Choroid plexus epithelial cell (primary cell): ENCODE measurements at regions not wholly inside any gene's neighbourhood (a gene's known extent, or its start where the extent isn't known, plus 50 kb on each side); places are given as distances from the start of the nearest gene placed in this dataset.
"Not testable (repeated sequence)": the region's sequence is repeated elsewhere in the genome, so short reads cannot be mapped to it uniquely, and the experiment has no call there.

ENCODE experiments used
- DNase-seq: peaks from one replicate; pipeline ENCODE4 v3.0.0-alpha.2; 2010; ENCODE audit warnings: low read depth
- H3K4me3 ChIP-seq: 2 replicates; pipeline ENCODE4 v1.5.1; 2011; ENCODE audit warnings: low read depth, mild to moderate bottlenecking, control low read depth, low read length, moderate library complexity
- CTCF ChIP-seq: conservative IDR thresholded peaks from 2 replicates; pipeline ENCODE4 v1.5.1; 2011; ENCODE audit warnings: low read depth, mild to moderate bottlenecking, control low read depth, inconsistent platforms, low read length, moderate library complexity

DNA sequence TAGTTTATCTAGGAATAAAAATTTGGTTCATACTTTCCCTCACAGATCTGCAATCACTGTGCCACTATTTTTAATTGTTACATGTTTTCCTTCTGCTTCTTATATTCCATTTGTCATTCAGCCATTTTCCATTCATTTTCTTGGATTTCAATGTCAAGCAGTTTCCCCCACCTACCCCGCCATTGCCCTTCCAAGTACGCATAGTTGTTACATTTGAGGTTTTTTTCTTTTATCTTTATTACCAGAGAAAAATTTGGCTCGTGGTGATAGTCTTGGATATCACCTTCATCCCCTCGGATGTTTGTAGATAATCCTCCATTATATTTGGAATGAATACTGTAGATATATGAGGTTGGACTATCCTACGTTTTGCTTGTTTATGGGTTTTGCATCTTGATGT is 159.7 kb downstream of the CRPPA start:
- no peak for TF ChIP-seq CTCF

GRCh38 chr7:16261100-16261499 is 160.2 kb downstream of the CRPPA start:
- no peak for DNase-seq
- no peak for TF ChIP-seq CTCF
- no peak overlapping the region for H3K4me3 ChIP-seq

More for the DNA sequence above, 159.7 kb downstream of the CRPPA start:
- no peak for DNase-seq
- H3K4me3 ChIP-seq = no peak overlapping the region

GRCh38 chr7:16260236-16260728 is 161.1 kb downstream of the CRPPA start:
- no peak for DNase-seq
- H3K4me3 ChIP-seq = no peak overlapping the region
- TF ChIP-seq CTCF = no peak

DNA sequence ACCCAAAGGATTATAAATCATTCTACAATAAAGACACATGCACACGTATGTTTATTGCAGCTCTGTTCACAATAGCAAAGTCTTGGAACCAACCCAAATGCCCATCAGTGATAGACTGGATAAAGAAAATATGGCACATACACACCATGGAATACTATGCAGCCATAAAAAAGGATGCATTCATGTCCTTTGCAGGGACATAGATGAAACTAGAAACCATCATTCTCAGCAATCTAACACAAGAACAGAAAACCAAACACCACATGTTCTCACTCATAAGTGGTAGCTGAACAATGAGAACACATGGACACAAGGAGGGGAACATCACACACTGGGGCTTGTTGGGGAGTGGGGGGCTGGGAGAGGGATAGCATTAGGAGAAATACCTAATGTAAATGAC is 164.9 kb downstream of the CRPPA start:
- H3K4me3 ChIP-seq, DNase-seq: not testable (repeated sequence)

DNA sequence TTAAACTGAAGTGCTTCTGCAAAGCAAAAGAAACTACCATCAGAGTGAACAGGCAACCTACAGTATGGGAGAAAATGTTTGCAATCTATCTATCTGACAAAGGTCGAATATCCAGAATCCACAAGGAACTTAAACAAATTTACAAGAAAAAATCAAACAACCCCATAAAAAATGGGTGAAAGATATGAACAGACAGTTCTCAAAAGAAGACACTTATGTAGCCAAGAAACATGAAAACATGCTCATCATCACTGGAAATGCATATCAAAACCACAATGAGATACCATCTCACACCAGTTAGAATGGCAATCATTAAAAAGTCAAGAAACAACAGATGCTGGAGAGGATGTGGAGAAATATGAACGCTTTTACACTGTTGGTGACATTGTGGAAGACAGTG is 165.4 kb downstream of the CRPPA start:
- H3K4me3 ChIP-seq, DNase-seq: not testable (repeated sequence)

GRCh38 chr7:16250655-16251054 is 170.7 kb downstream of the CRPPA start:
- H3K4me3 ChIP-seq, DNase-seq: not testable (repeated sequence)

DNA sequence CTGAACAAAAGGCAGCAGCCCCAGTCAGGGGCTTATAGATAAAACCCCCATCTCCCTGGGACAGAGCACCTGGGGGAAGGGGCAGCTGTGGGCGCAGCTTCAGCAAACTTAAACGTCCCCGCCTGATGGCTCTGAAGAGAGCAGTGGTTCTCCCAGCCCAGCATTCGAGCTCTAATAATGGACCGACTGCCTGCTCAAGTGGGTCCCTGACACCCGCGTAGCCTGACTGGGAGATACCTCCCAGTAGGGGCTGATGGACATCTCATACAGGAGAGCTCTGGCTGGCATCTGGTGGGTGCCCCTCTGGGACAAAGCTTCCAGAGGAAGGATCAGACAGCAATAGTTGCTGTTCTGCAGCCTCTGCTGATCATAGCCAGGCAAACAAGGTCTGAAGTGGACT is 172.1 kb downstream of the CRPPA start:
- H3K4me3 ChIP-seq, DNase-seq: not testable (repeated sequence)

GRCh38 chr7:16248556-16248955 is 172.8 kb downstream of the CRPPA start:
- H3K4me3 ChIP-seq, DNase-seq: not testable (repeated sequence)

DNA sequence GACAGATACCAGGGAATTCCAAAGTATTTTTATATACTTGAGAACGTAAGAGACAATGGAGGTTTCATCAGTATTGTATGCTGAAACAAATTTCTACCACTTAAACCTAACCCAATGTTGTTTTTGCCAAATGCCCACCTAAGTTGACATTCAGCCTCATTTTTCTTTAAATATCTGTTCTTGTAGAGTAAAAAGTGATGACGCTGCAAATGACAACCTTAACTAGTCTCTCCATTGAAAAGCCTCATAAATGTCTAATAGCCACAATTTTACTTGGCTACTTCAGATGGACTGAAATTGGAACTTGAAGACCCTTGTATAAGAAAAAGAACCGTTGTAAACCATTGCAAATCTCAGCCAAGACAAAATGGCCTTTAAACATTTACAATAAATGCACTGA is 176.9 kb downstream of the CRPPA start:
- no peak overlapping the region for H3K4me3 ChIP-seq
- DNase-seq = no peak

More for the DNA sequence above, 176.9 kb downstream of the CRPPA start:
- TF ChIP-seq CTCF = no peak
